Activated naive CD8-positive, alpha-beta T cell treated with anti-CD3 and anti-CD28 coated beads, Interleukin-2, amount 10 ng/mL, durations not matched to agents 7 days and 5 days (primary cell): ENCODE measurements at regions not wholly inside any gene's neighbourhood (a gene's known extent, or its start where the extent isn't known, plus 50 kb on each side); places are given as distances from the start of the nearest gene placed in this dataset.
"Not testable (repeated sequence)": the region's sequence is repeated elsewhere in the genome, so short reads cannot be mapped to it uniquely, and the experiment has no call there.

Experiments used
- ATAC-seq: fragments of 150-1000 bp; cut with Tn5 transposase; one replicate; pipeline ENCODE4 v1.10.0; 2021; ENCODE audit warnings: low read depth, moderate library complexity
- POLR2A ChIA-PET: fragments of 350-600 bp; sonication (Branson Sonifier 250); formaldehyde crosslinking; loops from one replicate; lab custom pipeline; 2021; ENCODE audit warnings: antibody characterized with exemption; lab: Charles Lee
- DNase-seq: peaks from one replicate; pipeline ENCODE4 v3.0.0; 2021
- H3K27ac Mint-ChIP-seq: one replicate; pipeline ENCODE4 v1.8.0; 2022; ENCODE audit warnings: mild to moderate bottlenecking, mixed read lengths
- H3K27me3 Mint-ChIP-seq: one replicate; pipeline ENCODE4 v1.8.0; 2022; ENCODE audit warnings: mild to moderate bottlenecking, moderate library complexity, mixed read lengths
- H3K36me3 Mint-ChIP-seq: one replicate; pipeline ENCODE4 v1.8.0; 2021; ENCODE audit warnings: mild to moderate bottlenecking, mixed read lengths
- H3K4me1 Mint-ChIP-seq: one replicate; pipeline ENCODE4 v1.8.0; 2021; ENCODE audit warnings: mixed read lengths
- H3K4me3 Mint-ChIP-seq: one replicate; pipeline ENCODE4 v1.8.0; 2022; ENCODE audit warnings: mild to moderate bottlenecking, moderate library complexity, mixed read lengths
- H3K9me3 Mint-ChIP-seq: one replicate; pipeline ENCODE4 v1.8.0; 2021; ENCODE audit warnings: mixed read lengths

- Mint-ChIP-seq H3K4me3 (no peak overlapping the region), H3K27me3 (no peaks in the 10 kb centered on the region), H3K27ac (no peak overlapping the region), H3K36me3 (no peaks in the 10 kb centered on the region), H3K4me1 (no peaks in the 10 kb centered on the region), H3K9me3 (peaks cover 2% of the 10 kb centered on the region)
- DNase-seq (no peak), ATAC-seq (no peak)
- POLR2A ChIA-PET, result no interaction called here
Measured at GRCh38 chr10:23630376-23630775, 191.5 kb downstream of the OTUD1 start.

DNA sequence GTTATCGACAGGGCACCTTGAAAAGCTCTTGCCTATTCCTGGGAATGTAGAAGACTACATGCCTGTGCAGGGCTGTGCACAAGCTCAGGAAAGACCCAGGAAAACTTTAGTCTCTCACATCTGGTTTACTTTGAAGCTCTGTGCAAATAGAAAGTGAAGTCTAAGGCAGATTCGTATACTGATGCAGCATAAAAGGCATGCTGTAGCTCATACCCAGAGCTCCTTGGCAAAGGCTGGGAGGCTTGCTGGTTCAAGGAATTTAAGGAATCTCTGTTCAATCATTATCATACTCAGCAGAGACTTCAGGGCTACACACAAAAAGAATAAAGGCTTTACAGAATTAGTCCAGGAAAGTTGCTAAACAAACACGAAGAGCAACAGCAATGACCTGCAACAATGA is 192.0 kb downstream of the OTUD1 start:
- DNase-seq (no peak), ATAC-seq (no peak)
- Mint-ChIP-seq H3K27me3 (no peaks in the 10 kb centered on the region), H3K4me3 (no peak overlapping the region), H3K9me3 (peaks cover 2% of the 10 kb centered on the region), H3K27ac (no peak overlapping the region), H3K4me1 (no peaks in the 10 kb centered on the region), H3K36me3 (no peaks in the 10 kb centered on the region)
- POLR2A ChIA-PET, result no interaction called here

DNA sequence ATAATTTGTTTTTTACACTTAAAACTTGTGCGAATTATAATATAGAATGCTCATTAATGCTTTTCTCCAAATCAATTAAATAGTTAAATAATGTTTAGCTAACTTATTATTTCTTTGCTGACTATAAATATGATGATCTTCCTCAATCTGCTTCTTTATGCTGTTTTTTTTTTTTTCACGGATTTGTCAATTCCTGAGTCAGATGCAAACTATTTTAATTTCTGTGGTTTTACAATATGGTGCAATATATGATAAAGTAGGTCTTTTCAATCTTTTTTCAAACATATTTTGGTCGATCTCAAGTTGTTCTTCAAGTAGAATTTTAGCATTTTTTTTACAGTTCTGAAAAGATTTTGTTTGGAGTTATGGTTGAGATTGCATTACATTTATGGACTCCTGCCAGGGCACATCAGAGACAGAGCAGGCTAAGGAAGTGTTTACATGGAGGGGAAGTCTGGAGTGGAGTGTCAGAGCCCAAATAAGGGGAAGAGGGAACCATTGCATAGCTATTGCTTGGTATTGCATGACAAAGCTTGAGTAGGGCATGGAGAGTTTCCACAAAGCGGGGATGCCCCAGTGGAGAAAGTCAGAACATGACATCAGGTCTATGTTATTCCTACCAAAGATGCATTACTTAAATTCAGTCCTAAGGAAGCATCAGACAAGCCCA is 204.4 kb downstream of the OTUD1 start:
- POLR2A ChIA-PET, result no interaction called here
- H3K9me3 Mint-ChIP-seq, result no peaks in the 10 kb centered on the region
- no peak overlapping the region for H3K27ac Mint-ChIP-seq

GRCh38 chr10:23648618-23649017 is 209.7 kb downstream of the OTUD1 start:
- POLR2A ChIA-PET, result no interaction called here
- Mint-ChIP-seq H3K36me3 (no peaks in the 10 kb centered on the region), H3K27ac (no peak overlapping the region), H3K4me3 (no peak overlapping the region), H3K4me1 (no peaks in the 10 kb centered on the region), H3K27me3 (no peaks in the 10 kb centered on the region), H3K9me3 (no peaks in the 10 kb centered on the region)
- DNase-seq, result no peak
- ATAC-seq, result no peak

More for the DNA sequence above, 204.4 kb downstream of the OTUD1 start:
- Mint-ChIP-seq H3K4me3 (no peak overlapping the region), H3K4me1 (no peaks in the 10 kb centered on the region), H3K36me3 (no peaks in the 10 kb centered on the region), H3K27me3 (no peaks in the 10 kb centered on the region)
- ATAC-seq (no peak), DNase-seq (no peak)

GRCh38 chr10:23656735-23657134 is 217.9 kb downstream of the OTUD1 start:
- no peak overlapping the region for H3K4me3 Mint-ChIP-seq
- POLR2A ChIA-PET, result no interaction called here
- no peak overlapping the region for H3K27ac Mint-ChIP-seq
- H3K36me3 Mint-ChIP-seq, result no peaks in the 10 kb centered on the region
- no peak for ATAC-seq
- peaks cover 2% of the 10 kb centered on the region for H3K27me3 Mint-ChIP-seq
- no peak for DNase-seq
- H3K9me3 Mint-ChIP-seq, result no peaks in the 10 kb centered on the region
- no peaks in the 10 kb centered on the region for H3K4me1 Mint-ChIP-seq

DNA sequence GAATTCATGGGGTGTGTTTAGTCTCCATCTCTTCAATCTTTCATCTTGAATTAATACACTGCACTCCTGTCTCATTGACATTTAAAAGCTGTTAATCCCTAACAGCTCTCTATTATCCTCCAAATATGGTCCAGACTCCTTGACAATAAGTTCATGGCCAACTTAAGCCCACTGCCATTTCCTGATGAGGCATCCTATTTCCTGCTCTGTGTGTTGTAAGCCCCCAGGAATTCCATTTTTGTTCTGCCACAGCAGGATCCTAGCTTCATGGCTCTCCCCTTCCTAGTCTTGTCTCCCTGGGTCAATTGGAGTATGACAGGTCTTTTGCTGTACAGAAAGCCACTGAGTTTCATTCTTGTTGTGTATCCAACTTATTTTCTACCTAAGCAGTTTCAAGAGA is 218.8 kb downstream of the OTUD1 start:
- Mint-ChIP-seq H3K27ac (no peak overlapping the region), H3K27me3 (peaks cover 3% of the 10 kb centered on the region), H3K36me3 (no peaks in the 10 kb centered on the region), H3K4me1 (no peaks in the 10 kb centered on the region), H3K9me3 (no peaks in the 10 kb centered on the region), H3K4me3 (no peak overlapping the region)
- POLR2A ChIA-PET, result no interaction called here
- DNase-seq (no peak), ATAC-seq (no peak)

DNA sequence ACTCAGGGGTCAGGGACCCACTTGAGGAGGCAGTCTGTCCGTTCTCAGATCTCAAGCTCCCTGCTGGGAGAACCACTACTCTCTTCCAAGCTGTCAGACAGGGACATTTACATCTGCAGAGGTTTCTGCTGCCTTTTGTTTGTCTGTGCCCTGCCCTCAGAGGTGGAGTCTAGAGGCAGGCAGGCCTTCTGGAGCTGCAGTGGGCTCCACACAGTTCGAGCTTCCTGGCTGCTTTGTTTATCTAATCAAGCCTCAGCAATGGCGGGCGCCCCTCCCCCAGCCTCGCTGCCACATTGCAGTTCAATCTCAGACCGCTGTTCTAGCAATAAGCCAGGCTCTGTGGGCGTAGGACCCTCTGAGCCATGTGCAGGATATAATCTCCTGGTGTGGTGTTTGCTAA is 233.0 kb downstream of the OTUD1 start:
- DNase-seq, ATAC-seq, H3K4me1 Mint-ChIP-seq, H3K27ac Mint-ChIP-seq, H3K4me3 Mint-ChIP-seq, H3K27me3 Mint-ChIP-seq, H3K9me3 Mint-ChIP-seq, H3K36me3 Mint-ChIP-seq, POLR2A ChIA-PET: not testable (repeated sequence)

GRCh38 chr10:23675585-23675984 is 236.7 kb downstream of the OTUD1 start:
- H3K27me3 Mint-ChIP-seq, result peaks cover 3% of the 10 kb centered on the region
- peaks cover 2% of the 10 kb centered on the region for H3K9me3 Mint-ChIP-seq
- H3K4me1 Mint-ChIP-seq, result no peaks in the 10 kb centered on the region
- no peaks in the 10 kb centered on the region for H3K36me3 Mint-ChIP-seq
- no peak overlapping the region for H3K4me3 Mint-ChIP-seq
- no peak overlapping the region for H3K27ac Mint-ChIP-seq
- DNase-seq (no peak), ATAC-seq (no peak)
- POLR2A ChIA-PET, result no interaction called here

DNA sequence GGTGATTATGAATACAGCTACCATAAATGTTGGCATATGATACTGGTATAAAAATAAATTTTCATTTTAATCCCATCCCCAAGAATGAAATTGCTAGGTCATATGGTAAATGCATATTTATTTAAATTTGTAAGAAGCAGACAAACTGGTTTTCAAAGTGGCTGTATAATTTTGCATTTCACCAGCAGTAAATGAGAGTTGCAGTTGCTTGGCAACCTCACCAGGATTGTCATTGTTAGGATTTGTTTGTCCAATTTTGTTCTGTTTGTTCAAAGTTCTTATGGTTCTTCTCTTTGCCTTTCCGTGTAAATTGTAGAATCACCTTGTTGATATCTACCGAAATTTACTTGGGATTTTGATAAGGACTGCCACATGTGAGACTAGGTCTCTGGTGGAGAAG is 237.4 kb downstream of the OTUD1 start:
- Mint-ChIP-seq H3K4me1 (no peaks in the 10 kb centered on the region), H3K27me3 (peaks cover 3% of the 10 kb centered on the region), H3K27ac (no peak overlapping the region), H3K9me3 (peaks cover 2% of the 10 kb centered on the region), H3K36me3 (no peaks in the 10 kb centered on the region), H3K4me3 (no peak overlapping the region)
- POLR2A ChIA-PET, result no interaction called here
- ATAC-seq (no peak), DNase-seq (no peak)

DNA sequence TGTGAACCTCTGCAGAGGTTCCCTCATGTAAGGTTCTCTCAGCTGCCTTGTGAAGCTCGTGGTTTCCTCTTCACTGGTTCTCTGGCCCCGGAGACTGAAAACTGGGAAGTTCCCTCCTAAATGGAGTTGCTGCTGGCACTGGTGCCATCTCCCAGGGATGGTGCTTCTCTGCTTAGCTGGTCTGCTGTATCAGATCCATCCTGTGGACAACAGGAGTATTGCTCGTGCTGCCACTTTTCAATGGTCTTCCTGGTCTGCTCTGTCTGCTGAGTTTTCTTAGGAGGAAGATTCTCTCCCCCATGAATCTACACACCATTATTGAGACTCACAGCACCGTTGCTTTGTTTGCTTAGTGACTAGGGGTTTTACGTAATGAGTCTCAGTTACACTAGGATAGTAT is 247.8 kb downstream of the OTUD1 start:
- Mint-ChIP-seq H3K4me1 (peaks cover 3% of the 10 kb centered on the region), H3K36me3 (no peaks in the 10 kb centered on the region), H3K9me3 (peaks cover 4% of the 10 kb centered on the region), H3K27ac (no peak overlapping the region), H3K27me3 (peaks cover 21% of the 10 kb centered on the region), H3K4me3 (no peak overlapping the region)
- DNase-seq, result no peak
- POLR2A ChIA-PET, result no interaction called here
- ATAC-seq, result no peak

GRCh38 chr10:23692736-23693135 is 253.9 kb downstream of the OTUD1 start:
- ATAC-seq, result no peak
- H3K27me3 Mint-ChIP-seq, result peaks cover 64% of the 10 kb centered on the region
- H3K4me3 Mint-ChIP-seq, result no peak overlapping the region
- POLR2A ChIA-PET, result no interaction called here
- H3K4me1 Mint-ChIP-seq, result peaks cover 3% of the 10 kb centered on the region
- no peak for DNase-seq
- no peaks in the 10 kb centered on the region for H3K9me3 Mint-ChIP-seq
- no peak overlapping the region for H3K27ac Mint-ChIP-seq
- no peaks in the 10 kb centered on the region for H3K36me3 Mint-ChIP-seq

DNA sequence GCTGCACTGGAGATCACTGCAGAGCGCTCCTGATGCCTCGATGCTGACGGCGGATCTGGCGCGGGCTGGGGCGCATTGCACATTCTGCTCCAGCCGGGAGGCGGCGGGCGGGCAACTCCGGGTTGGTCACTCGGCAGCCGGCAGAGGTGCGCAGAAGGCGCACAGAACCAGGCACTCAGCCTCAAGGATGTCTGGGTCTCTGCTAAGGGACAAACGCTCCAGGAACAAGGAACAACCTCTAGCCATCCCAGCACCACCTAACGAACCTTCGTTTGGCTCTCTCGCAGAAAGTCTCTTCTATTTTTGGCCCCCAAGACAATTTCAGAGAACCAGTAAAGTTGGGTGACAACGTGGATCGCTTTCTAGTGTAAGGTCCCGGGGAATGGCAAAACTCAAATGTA is 254.6 kb downstream of the OTUD1 start:
- Mint-ChIP-seq H3K27me3 (peaks cover 67% of the 10 kb centered on the region), H3K27ac (no peak overlapping the region), H3K4me3 (no peak overlapping the region), H3K4me1 (peaks cover 3% of the 10 kb centered on the region), H3K9me3 (no peaks in the 10 kb centered on the region), H3K36me3 (no peaks in the 10 kb centered on the region)
- POLR2A ChIA-PET, result no interaction called here
- DNase-seq (no peak), ATAC-seq (no peak)

DNA sequence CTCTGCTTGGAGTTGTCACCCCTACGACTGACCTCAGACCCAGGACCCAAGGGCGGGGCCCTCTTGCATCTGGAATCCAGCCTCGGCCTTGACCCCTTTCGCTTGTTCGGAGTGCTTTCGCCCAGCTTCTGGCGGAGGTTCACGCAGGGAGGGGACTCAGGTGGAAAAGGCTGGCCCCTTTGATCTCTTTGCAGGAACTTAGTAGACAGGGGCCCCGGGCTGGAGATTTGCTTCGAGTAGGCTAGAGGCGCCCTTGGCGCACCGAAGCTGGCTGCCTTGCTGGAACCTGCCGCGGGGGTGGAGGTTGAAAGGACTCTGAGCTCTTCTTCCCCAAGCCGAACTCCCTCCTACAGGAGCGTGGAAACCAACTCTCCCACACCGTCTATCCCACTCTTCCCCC is 255.1 kb downstream of the OTUD1 start:
- Mint-ChIP-seq H3K9me3 (no peaks in the 10 kb centered on the region), H3K36me3 (no peaks in the 10 kb centered on the region), H3K4me3 (peak overlapping the region; percentile 22), H3K4me1 (peaks cover 3% of the 10 kb centered on the region), H3K27ac (no peak overlapping the region), H3K27me3 (peaks cover 65% of the 10 kb centered on the region)
- no peak for DNase-seq
- POLR2A ChIA-PET, result no interaction called here
- ATAC-seq, result no peak

GRCh38 chr10:23694446-23694920 is 255.6 kb downstream of the OTUD1 start:
- Mint-ChIP-seq H3K27ac (no peak overlapping the region), H3K4me3 (peak overlapping the region; percentile 22), H3K36me3 (no peaks in the 10 kb centered on the region), H3K9me3 (no peaks in the 10 kb centered on the region), H3K27me3 (peaks cover 61% of the 10 kb centered on the region), H3K4me1 (peaks cover 3% of the 10 kb centered on the region)
- POLR2A ChIA-PET, result no interaction called here
- peak; percentile 39 for ATAC-seq
- DNase-seq, result no peak
